HepG2 (cell line): ENCODE measurements at regions not wholly inside any gene's neighbourhood (a gene's known extent, or its start where the extent isn't known, plus 50 kb on each side); places are given as distances from the start of the nearest gene placed in this dataset.

ENCODE experiments used
- ATAC-seq: fragments of 200-7000 bp; cut with Tn5 transposase; 3 replicates; pipeline ENCODE4 v1.9.1; 2020; ENCODE audit warnings: mild to moderate bottlenecking, moderate library complexity
- BruUV-seq: library from RNA; stranded (reverse); fragments of 400-500 nt; replicated peaks from 2 replicates; lab custom pipeline; 2021; lab: Mats Ljungman, UMichigan
- CTCF ChIA-PET: fragments of 300-600 bp; formaldehyde crosslinking; extraction: SDS; loops from one replicate; lab custom pipeline; 2021; ENCODE audit warnings: low total read pairs, inconsistent platforms, low intra/inter-chr PET ratio; lab: Yijun Ruan, JAX
- POLR2A ChIA-PET: fragments of 350-600 bp; sonication (Branson Sonifier 250); formaldehyde crosslinking; loops from one replicate; lab custom pipeline; 2020; ENCODE audit warnings: antibody characterized with exemption, inconsistent platforms; lab: Yijun Ruan, JAX
- DNase-seq: peaks from one replicate; pipeline ENCODE4 v3.0.0-alpha.2; 2015; ENCODE audit warnings: low spot score
- FAIRE-seq: peaks from 3 replicates; lab custom pipeline; 2011; peaks lifted over from hg19 to GRCh38; lab: Jason Lieb, UNC
- H2AFZ ChIP-seq: one replicate; pipeline ENCODE4 v1.6.1; 2011; ENCODE audit warnings: low read length, inconsistent platforms
- H3K27ac ChIP-seq: fragments of 300-600 bp; 3 replicates; pipeline ENCODE4 v1.8.0; 2011; ENCODE audit warnings: mixed run types, mild to moderate bottlenecking, mixed read lengths, low read length, inconsistent platforms; ENCODE audit not compliant: insufficient read depth; ENCODE audit errors: extremely low read length
- H3K27me3 ChIP-seq, 2 experiments: fragments of 200-600 bp in 1 of 2; 2 replicates in 1 of 2; 3 replicates in 1 of 2; pipeline versions ENCODE4 v1.6.0 to v1.8.0; 2011; ENCODE audit warnings: low read length in 2 of 2, mild to moderate bottlenecking in 2 of 2, moderate library complexity in 2 of 2, inconsistent platforms in 1 of 2; ENCODE audit not compliant: insufficient read depth in 2 of 2, control insufficient read depth in 1 of 2
- H3K36me3 ChIP-seq, 2 experiments: fragments of 200-600 bp in 1 of 2; replicated peaks in 1 of 2; 2 replicates in 1 of 2; 3 replicates in 1 of 2; pipeline versions ENCODE4 v1.5.1 to v1.8.0; 2011; ENCODE audit warnings: low read length in 2 of 2, inconsistent platforms in 1 of 2; ENCODE audit not compliant: insufficient read depth in 2 of 2, control insufficient read depth in 1 of 2
- H3K4me1 ChIP-seq: 2 replicates; pipeline ENCODE4 v1.5.1; 2012; ENCODE audit warnings: low read length, inconsistent platforms; ENCODE audit not compliant: insufficient read depth
- H3K4me2 ChIP-seq: 2 replicates; pipeline ENCODE4 v1.6.0; 2011; ENCODE audit warnings: low read depth, low read length, inconsistent platforms
- H3K4me3 ChIP-seq, 3 experiments: fragments of 200-600 bp in 1 of 3; sonication (generic), shearing (Covaris generic) in 1 of 3; replicated peaks in 1 of 3; 2 replicates each; pipeline ENCODE4 v1.5.1; 2011 to 2016; ENCODE audit warnings: low read length in 3 of 3, inconsistent platforms in 2 of 3, low read depth in 2 of 3, mild to moderate bottlenecking in 2 of 3, control low read depth in 1 of 3, mixed read lengths in 1 of 3; ENCODE audit not compliant: insufficient read depth in 1 of 3
- H3K79me2 ChIP-seq: one replicate; pipeline ENCODE4 v1.6.1; 2011; ENCODE audit warnings: low read length, inconsistent platforms; ENCODE audit not compliant: insufficient read depth
- H3K9ac ChIP-seq: 2 replicates; pipeline ENCODE4 v1.6.0; 2011; ENCODE audit warnings: mild to moderate bottlenecking, low read depth, low read length, inconsistent platforms; ENCODE audit not compliant: insufficient read depth
- H3K9me3 ChIP-seq: 2 replicates; pipeline ENCODE4 v1.5.1; 2012; ENCODE audit warnings: mild to moderate bottlenecking, low read length
- H4K20me1 ChIP-seq: 2 replicates; pipeline ENCODE4 v1.6.0; 2011; ENCODE audit warnings: inconsistent platforms, mild to moderate bottlenecking, low read length, moderate library complexity; ENCODE audit not compliant: insufficient read depth
- CC2D1A ChIP-seq: sonication (generic); formaldehyde crosslinking; IDR thresholded peaks from 2 replicates; pipeline ENCODE4 v1.8.1; 2023; ENCODE audit warnings: mild to moderate bottlenecking, missing genetic modification reagents
- CREB1 ChIP-seq, 2 experiments: fragments of 450-650 bp in 1 of 2; IDR thresholded peaks; 2 replicates each; pipeline ENCODE4 v1.6.1; 2016 to 2017; ENCODE audit warnings: control low read depth in 1 of 2, mild to moderate bottlenecking in 1 of 2, missing compliant biosample characterization in 1 of 2, missing genetic modification characterization in 1 of 2
- GFI1 ChIP-seq: sonication (generic); formaldehyde crosslinking; IDR thresholded peaks from 2 replicates; pipeline ENCODE4 v1.5.0; 2020; ENCODE audit warnings: missing genetic modification reagents, mild to moderate bottlenecking, borderline replicate concordance
- LCORL ChIP-seq, 2 experiments: fragments of 450-650 bp in 1 of 2; sonication (generic) in 1 of 2; formaldehyde crosslinking in 1 of 2; IDR thresholded peaks; 2 replicates each; pipeline versions ENCODE4 v1.5.0 to v1.6.1; 2017 to 2020; ENCODE audit warnings: antibody characterized with exemption in 1 of 2, missing genetic modification reagents in 1 of 2
- NR2C2 ChIP-seq: sonication (generic); formaldehyde crosslinking; IDR thresholded peaks from 2 replicates; pipeline ENCODE4 v1.4.0; 2020; ENCODE audit warnings: missing genetic modification reagents, mild to moderate bottlenecking, moderate library complexity, borderline replicate concordance
- NR3C1 ChIP-seq: sonication (generic); formaldehyde crosslinking; IDR thresholded peaks from 2 replicates; pipeline ENCODE4 v1.4.0; 2020; ENCODE audit warnings: missing genetic modification reagents
- SYNCRIP ChIP-seq: fragments of 200-400 bp; formaldehyde crosslinking; IDR thresholded peaks from 2 replicates; pipeline ENCODE4 v1.6.1; 2018; ENCODE audit warnings: mild to moderate bottlenecking, low read depth, low read length; ENCODE audit not compliant: insufficient read depth
- ZNF33A ChIP-seq: sonication (generic); formaldehyde crosslinking; IDR thresholded peaks from 2 replicates; pipeline ENCODE4 v1.5.1; 2020; ENCODE audit warnings: missing genetic modification reagents, mild to moderate bottlenecking, moderate library complexity, borderline replicate concordance
- ZNF350 ChIP-seq: sonication (generic); formaldehyde crosslinking; IDR thresholded peaks from 2 replicates; pipeline ENCODE4 v1.4.0; 2020; ENCODE audit warnings: mild to moderate bottlenecking, low read depth, missing genetic modification reagents, borderline replicate concordance
- ZNF83 ChIP-seq: sonication (generic); formaldehyde crosslinking; IDR thresholded peaks from 2 replicates; pipeline ENCODE4 v1.4.0; 2020; ENCODE audit warnings: missing genetic modification reagents, mild to moderate bottlenecking, borderline replicate concordance
- WGBS: methylation state at CpG from one replicate; pipeline ENCODE4 v1.1.6; 2017; ENCODE audit warnings: low lambda C conversion rate; 5-methylcytosine and 5-hydroxymethylcytosine counted together
- in situ Hi-C: cut with HindIII; loops from 2 replicates; pipeline ENCODE4 v1.10.0; 2017; ENCODE audit warnings: low pct_unique_long_range_greater_than_20kb; ENCODE audit not compliant: extremely low pct_ligation_motif_present
- intact Hi-C: fragments of 100-400 bp; cut with micrococcal nuclease; formaldehyde crosslinking; loops from one replicate; pipeline ENCODE4 v1.10.0; 2022; ENCODE audit not compliant: unreplicated experiment
- TF ChIP-seq, protein P1 (sequence below): sonication (generic); formaldehyde crosslinking; conservative IDR thresholded peaks from 2 replicates; pipeline ENCODE4 v1.4.0; 2020; ENCODE audit warnings: missing genetic modification reagents
- TF ChIP-seq, protein P2 (sequence below): sonication (generic); formaldehyde crosslinking; IDR thresholded peaks from 2 replicates; pipeline ENCODE4 v1.9.0; 2021; ENCODE audit warnings: mild to moderate bottlenecking, missing genetic modification reagents
- TF ChIP-seq, protein P3 (sequence below): IDR thresholded peaks from 2 replicates; pipeline ENCODE4 v1.6.1; 2016; ENCODE audit warnings: missing biosample characterization, missing genetic modification reagents, low read depth
- TF ChIP-seq, protein P4 (sequence below): sonication (generic); formaldehyde crosslinking; IDR thresholded peaks from 2 replicates; pipeline ENCODE4 v1.4.0; 2020; ENCODE audit warnings: mild to moderate bottlenecking, missing genetic modification reagents, borderline replicate concordance

DNA sequence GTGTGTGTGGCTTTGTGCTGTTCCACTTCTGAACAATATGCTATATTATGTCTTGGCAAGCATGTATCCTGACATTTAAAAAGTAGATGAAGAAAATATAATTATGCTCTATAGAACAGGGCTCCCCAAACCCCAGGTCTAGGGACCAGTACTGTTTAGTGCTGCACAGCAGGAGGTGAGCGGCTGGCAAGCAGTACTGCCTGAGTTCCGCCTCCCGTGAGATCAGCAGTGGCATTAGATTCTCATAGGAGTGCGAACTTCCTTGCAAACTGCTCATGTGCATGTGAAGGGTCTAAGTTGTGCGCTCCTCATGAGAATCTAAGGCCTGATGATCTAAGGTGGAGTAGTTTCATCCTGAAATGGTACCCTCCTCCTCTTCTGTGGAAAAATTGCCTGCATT lies 979.1 kb upstream of the CTNND2 start:
- no peak for FAIRE-seq
- 4% methylated on average over 4 of the region's 5 CpGs for WGBS
- H3K36me3 ChIP-seq, result no peaks in the 10 kb centered on the region
- TF ChIP-seq, protein P1, sequence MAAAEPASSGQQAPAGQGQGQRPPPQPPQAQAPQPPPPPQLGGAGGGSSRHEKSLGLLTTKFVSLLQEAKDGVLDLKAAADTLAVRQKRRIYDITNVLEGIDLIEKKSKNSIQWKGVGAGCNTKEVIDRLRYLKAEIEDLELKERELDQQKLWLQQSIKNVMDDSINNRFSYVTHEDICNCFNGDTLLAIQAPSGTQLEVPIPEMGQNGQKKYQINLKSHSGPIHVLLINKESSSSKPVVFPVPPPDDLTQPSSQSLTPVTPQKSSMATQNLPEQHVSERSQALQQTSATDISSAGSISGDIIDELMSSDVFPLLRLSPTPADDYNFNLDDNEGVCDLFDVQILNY (CRISPR knock-in tag), result no peak
- TF ChIP-seq CREB1 (IDR thresholded peaks at IDR 0.05), result no peak
- no peak for TF ChIP-seq CREB1 (CRISPR knock-in tag; IDR thresholded peaks at IDR 0.05)
- no peak for TF ChIP-seq CC2D1A (CRISPR knock-in tag)
- TF ChIP-seq, protein P2, sequence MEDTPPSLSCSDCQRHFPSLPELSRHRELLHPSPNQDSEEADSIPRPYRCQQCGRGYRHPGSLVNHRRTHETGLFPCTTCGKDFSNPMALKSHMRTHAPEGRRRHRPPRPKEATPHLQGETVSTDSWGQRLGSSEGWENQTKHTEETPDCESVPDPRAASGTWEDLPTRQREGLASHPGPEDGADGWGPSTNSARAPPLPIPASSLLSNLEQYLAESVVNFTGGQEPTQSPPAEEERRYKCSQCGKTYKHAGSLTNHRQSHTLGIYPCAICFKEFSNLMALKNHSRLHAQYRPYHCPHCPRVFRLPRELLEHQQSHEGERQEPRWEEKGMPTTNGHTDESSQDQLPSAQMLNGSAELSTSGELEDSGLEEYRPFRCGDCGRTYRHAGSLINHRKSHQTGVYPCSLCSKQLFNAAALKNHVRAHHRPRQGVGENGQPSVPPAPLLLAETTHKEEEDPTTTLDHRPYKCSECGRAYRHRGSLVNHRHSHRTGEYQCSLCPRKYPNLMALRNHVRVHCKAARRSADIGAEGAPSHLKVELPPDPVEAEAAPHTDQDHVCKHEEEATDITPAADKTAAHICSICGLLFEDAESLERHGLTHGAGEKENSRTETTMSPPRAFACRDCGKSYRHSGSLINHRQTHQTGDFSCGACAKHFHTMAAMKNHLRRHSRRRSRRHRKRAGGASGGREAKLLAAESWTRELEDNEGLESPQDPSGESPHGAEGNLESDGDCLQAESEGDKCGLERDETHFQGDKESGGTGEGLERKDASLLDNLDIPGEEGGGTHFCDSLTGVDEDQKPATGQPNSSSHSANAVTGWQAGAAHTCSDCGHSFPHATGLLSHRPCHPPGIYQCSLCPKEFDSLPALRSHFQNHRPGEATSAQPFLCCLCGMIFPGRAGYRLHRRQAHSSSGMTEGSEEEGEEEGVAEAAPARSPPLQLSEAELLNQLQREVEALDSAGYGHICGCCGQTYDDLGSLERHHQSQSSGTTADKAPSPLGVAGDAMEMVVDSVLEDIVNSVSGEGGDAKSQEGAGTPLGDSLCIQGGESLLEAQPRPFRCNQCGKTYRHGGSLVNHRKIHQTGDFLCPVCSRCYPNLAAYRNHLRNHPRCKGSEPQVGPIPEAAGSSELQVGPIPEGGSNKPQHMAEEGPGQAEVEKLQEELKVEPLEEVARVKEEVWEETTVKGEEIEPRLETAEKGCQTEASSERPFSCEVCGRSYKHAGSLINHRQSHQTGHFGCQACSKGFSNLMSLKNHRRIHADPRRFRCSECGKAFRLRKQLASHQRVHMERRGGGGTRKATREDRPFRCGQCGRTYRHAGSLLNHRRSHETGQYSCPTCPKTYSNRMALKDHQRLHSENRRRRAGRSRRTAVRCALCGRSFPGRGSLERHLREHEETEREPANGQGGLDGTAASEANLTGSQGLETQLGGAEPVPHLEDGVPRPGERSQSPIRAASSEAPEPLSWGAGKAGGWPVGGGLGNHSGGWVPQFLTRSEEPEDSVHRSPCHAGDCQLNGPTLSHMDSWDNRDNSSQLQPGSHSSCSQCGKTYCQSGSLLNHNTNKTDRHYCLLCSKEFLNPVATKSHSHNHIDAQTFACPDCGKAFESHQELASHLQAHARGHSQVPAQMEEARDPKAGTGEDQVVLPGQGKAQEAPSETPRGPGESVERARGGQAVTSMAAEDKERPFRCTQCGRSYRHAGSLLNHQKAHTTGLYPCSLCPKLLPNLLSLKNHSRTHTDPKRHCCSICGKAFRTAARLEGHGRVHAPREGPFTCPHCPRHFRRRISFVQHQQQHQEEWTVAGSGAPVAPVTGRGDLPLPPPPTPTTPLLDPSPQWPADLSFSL (CRISPR knock-in tag), result no peak
- TF ChIP-seq ZNF350 (CRISPR knock-in tag), result no peak
- TF ChIP-seq, protein P3, sequence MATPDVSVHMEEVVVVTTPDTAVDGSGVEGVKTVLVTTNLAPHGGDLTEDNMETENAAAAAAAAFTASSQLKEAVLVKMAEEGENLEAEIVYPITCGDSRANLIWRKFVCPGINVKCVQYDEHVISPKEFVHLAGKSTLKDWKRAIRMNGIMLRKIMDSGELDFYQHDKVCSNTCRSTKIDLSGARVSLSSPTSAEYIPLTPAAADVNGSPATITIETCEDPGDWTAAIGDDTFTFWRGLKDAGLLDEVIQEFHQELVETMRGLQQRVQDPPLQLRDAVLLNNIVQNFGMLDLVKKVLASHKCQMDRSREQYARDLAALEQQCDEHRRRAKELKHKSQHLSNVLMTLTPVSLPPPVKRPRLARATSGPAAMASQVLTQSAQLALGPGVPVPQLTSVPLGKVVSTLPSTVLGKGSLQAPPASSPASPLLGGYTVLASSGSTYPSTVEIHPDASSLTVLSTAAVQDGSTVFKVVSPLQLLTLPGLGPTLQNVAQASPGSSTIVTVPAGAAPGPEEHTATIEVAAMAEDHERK (CRISPR knock-in tag), result no peak
- TF ChIP-seq ZNF83 (CRISPR knock-in tag), result no peak
- TF ChIP-seq, protein P4, sequence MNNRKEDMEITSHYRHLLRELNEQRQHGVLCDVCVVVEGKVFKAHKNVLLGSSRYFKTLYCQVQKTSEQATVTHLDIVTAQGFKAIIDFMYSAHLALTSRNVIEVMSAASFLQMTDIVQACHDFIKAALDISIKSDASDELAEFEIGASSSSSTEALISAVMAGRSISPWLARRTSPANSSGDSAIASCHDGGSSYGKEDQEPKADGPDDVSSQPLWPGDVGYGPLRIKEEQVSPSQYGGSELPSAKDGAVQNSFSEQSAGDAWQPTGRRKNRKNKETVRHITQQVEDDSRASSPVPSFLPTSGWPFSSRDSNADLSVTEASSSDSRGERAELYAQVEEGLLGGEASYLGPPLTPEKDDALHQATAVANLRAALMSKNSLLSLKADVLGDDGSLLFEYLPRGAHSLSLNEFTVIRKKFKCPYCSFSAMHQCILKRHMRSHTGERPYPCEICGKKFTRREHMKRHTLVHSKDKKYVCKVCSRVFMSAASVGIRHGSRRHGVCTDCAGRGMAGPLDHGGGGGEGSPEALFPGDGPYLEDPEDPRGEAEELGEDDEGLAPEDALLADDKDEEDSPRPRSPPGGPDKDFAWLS (CRISPR knock-in tag), result no peak
- TF ChIP-seq NR3C1, result no peak
- no peak for TF ChIP-seq LCORL (IDR thresholded peaks at IDR 0.05)
- no peak for TF ChIP-seq LCORL (CRISPR knock-in tag; IDR thresholded peaks at IDR 0.05)
- TF ChIP-seq ZNF33A (CRISPR knock-in tag), result no peak
- TF ChIP-seq NR2C2 (CRISPR knock-in tag), result no peak
- no peak for TF ChIP-seq SYNCRIP
- no peak for TF ChIP-seq GFI1 (CRISPR knock-in tag)

More for the DNA sequence above, 979.1 kb upstream of the CTNND2 start:
- intact Hi-C loops, result no loop called here
- no peaks in the 10 kb centered on the region for H3K4me1 ChIP-seq
- H3K9ac ChIP-seq, result no peak overlapping the region
- BruUV-seq, result no TSS peak
- no peak overlapping the region for H3K4me3 ChIP-seq
- ATAC-seq, result no peak
- no peak for DNase-seq
- no peaks in the 10 kb centered on the region; a peak in 1 of 5 replicates for H3K27me3 ChIP-seq
- POLR2A ChIA-PET, result no interaction called here
- H3K27ac ChIP-seq, result no peak overlapping the region
- in situ Hi-C loops, result no loop called here
- CTCF ChIA-PET, result no interaction called here
- no peaks in the 10 kb centered on the region for H3K79me2 ChIP-seq
- no peaks in the 10 kb centered on the region for H4K20me1 ChIP-seq
- no peak overlapping the region for H2AFZ ChIP-seq
- H3K9me3 ChIP-seq, result peaks cover 79% of the 10 kb centered on the region
- no peak overlapping the region for H3K4me2 ChIP-seq
